SK-N-MC (cell line): ENCODE measurements at regions not wholly inside any gene's neighbourhood (a gene's known extent, or its start where the extent isn't known, plus 50 kb on each side); places are given as distances from the start of the nearest gene placed in this dataset.

Experiments
- DNase-seq: peaks from one replicate; pipeline ENCODE4 v3.0.0-alpha.2; 2011; ENCODE audit warnings: low read depth, low spot score
- H3K27ac ChIP-seq: fragments of 200-600 bp; sonication (generic); 2 replicates; pipeline ENCODE4 v1.5.1; 2016; ENCODE audit warnings: mixed run types
- H3K36me3 ChIP-seq: fragments of 200-600 bp; sonication (generic); 2 replicates; pipeline ENCODE4 v1.6.1; 2017; ENCODE audit warnings: antibody characterized with exemption, low read length, mixed read lengths; ENCODE audit not compliant: insufficient read depth
- H3K4me3 ChIP-seq: fragments of 200-600 bp; sonication (generic); 2 replicates; pipeline ENCODE4 v1.5.1; 2016
- H3K9ac ChIP-seq: fragments of 200-600 bp; sonication (generic); 2 replicates; pipeline ENCODE4 v1.8.0; 2017; ENCODE audit warnings: mixed run types, mixed read lengths; ENCODE audit not compliant: insufficient read length
- H3K9me3 ChIP-seq: fragments of 200-600 bp; sonication (generic); 2 replicates; pipeline ENCODE4 v1.6.1; 2017; ENCODE audit warnings: low read depth, mild to moderate bottlenecking, antibody characterized with exemption, low read length, moderate library complexity, mixed read lengths
- EZH2 ChIP-seq: fragments of 200-600 bp; sonication (generic); IDR thresholded peaks from one replicate; pipeline ENCODE4 v1.6.1; 2017; ENCODE audit warnings: antibody characterized with exemption
- FOXP2 ChIP-seq: optimal IDR thresholded peaks from 2 replicates; pipeline ENCODE3; 2011; ENCODE audit warnings: mild to moderate bottlenecking, moderate library complexity; ENCODE audit not compliant: insufficient read depth; ENCODE audit errors: extremely low read length, control extremely low read depth
- POLR2AphosphoS5 ChIP-seq: IDR thresholded peaks from 2 replicates; pipeline ENCODE4 v1.6.1; 2012; ENCODE audit warnings: mild to moderate bottlenecking, low read depth, low read length, borderline replicate concordance

DNA sequence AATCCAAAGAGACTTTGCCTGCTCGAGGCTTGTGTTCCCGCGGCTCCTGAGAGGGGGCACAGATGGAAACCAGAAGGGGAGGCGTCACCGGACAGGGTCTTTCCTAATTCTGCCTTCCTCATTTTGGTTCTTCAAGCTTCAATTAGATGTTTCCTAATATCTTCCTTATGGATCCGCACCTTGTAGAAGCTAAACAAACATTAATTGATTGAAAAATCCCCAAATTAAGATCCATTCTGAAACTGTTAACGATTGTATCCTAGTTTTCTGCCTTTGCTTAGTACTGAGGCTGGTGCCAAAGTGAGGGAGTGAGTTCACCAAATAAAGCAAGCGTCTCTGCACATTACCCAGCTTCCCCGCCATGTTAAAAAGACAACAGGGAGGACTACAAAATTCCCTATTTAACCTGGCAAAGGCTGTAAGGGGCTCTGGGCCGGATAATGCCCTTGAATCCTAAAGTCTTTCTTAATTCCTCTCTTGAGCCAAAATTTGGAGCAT lies 123.2 kb downstream of the GPX5 start:
- Histone ChIP-seq H3K36me3 (no peaks in the 10 kb centered on the region), H3K27ac (peak overlapping the region; percentile 94), H3K9ac (peak overlapping the region; percentile 86), H3K4me3 (peak overlapping the region; percentile 98), H3K9me3 (no peaks in the 10 kb centered on the region)
- DNase-seq: no peak
- TF ChIP-seq FOXP2 (no peak), POLR2AphosphoS5 (peak; percentile 54; the same call in 1 of the 2 replicates)

DNA sequence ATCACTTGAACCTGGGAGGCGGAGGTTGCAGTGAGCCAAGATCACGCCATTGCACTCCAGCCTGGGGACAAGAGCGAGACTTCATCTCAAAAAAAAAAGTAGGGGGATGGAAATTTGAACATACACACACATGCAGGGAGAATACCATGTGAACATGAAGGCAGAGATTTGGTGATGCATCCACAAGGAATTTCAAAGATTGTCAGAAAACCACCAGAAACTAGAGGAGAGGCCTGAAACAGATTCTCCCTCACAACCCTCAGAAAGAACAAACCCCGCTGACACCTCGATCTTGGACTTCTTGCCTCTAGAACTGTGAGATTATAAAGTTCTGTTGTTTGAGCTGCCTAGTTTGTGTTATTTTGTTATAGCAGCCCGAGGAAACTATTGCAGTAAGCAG lies 125.5 kb downstream of the GPX5 start:
- H3K4me3 ChIP-seq: no peak overlapping the region
- H3K36me3 ChIP-seq: no peaks in the 10 kb centered on the region
- H3K9me3 ChIP-seq: no peaks in the 10 kb centered on the region
- H3K27ac ChIP-seq: no peak overlapping the region
- no peak for TF ChIP-seq EZH2
- TF ChIP-seq POLR2AphosphoS5: no peak
- no peak for TF ChIP-seq FOXP2
- no peak for DNase-seq
- H3K9ac ChIP-seq: no peak overlapping the region

DNA sequence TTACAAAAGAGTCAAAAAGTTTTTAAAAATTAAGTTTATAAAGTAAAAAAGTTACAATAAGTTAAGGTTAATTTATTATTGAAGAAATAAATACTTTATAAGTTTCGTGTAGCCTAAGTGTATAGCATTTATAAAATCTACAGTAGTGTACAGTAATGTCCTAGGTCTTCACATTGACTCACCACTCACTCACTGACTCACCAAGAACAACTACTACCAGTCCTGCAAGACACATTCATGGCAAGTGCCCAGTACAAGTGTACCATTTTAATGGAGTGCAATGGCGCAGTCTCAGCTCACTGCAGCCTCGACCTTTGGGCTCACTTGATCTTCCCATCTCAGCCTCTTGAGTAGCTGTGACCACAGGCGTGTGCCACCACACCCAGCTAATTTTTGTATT lies 128.2 kb downstream of the GPX5 start:
- Histone ChIP-seq H3K27ac (no peak overlapping the region), H3K36me3 (no peaks in the 10 kb centered on the region), H3K9ac (no peak overlapping the region), H3K9me3 (no peaks in the 10 kb centered on the region), H3K4me3 (no peak overlapping the region)
- no peak for DNase-seq
- no peak for TF ChIP-seq EZH2
- no peak for TF ChIP-seq POLR2AphosphoS5
- no peak for TF ChIP-seq FOXP2

DNA sequence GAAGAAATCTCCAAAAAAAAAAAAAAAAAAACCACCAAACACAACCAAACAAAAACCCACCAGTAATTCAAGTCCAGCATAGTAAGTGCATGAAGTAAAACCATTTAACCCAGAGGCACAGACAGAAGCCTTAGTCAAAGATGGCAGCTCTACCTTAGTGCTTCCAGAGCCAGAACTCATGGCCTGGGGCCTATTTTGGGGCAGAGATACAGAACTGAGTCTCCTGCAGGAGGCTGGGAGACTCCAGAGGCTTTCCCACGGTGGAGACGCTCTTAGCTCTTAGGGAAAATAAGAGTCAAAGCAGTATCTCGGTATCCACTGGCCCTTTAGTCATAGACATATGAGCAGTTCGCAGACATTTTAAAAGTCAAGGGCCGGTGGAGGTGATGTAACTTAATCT lies 129.5 kb downstream of the GPX5 start:
- Histone ChIP-seq H3K36me3 (no peaks in the 10 kb centered on the region), H3K4me3 (no peak overlapping the region), H3K9ac (no peak overlapping the region), H3K9me3 (no peaks in the 10 kb centered on the region), H3K27ac (no peak overlapping the region)
- DNase-seq: no peak
- TF ChIP-seq EZH2 (no peak), POLR2AphosphoS5 (no peak), FOXP2 (no peak)

DNA sequence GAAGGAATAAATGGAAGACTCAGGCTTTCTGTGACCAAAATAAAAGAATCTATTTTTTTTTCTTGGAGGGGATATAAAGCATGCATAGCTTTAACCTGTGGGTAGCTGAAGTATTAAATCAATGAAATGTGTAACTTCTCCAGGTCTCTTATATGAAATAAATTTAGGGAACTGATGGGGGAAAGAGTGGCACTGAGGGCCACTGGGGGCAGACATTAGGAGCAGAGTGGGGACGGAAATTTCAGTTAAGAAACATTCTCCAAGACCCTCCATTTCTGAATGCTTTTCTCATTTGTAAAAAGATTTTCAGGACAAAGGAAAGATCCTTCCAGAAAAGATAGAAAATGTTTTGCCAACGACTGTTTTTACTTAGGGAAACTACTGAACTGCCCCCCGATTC lies 131.0 kb downstream of the GPX5 start:
- Histone ChIP-seq H3K27ac (no peak overlapping the region), H3K36me3 (no peaks in the 10 kb centered on the region), H3K9me3 (no peaks in the 10 kb centered on the region), H3K9ac (peak overlapping the region; percentile 64), H3K4me3 (peak overlapping the region; percentile 89)
- TF ChIP-seq EZH2 (no peak), FOXP2 (no peak)
- DNase-seq: no peak

DNA sequence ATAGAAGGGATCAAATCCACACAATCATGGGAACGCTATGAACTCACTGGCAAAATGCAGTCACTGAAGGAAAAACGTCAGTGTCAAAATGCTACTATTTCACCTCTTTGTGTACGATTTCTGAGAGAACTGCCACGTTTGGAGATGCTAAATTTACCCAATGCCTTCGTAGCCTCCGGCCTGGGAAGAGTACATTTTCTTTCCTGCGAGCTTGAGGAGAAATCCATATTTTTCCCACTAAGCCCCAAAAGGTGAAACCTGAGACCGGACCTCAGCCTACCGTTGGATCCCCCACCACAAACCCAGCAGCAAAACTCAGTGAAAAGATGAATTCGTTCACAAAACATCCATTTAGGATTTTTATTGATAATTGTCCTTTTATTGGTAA lies 131.7 kb downstream of the GPX5 start:
- H3K4me3 ChIP-seq: peak overlapping the region; percentile 89
- no peaks in the 10 kb centered on the region for H3K9me3 ChIP-seq
- TF ChIP-seq FOXP2 (no peak), EZH2 (no peak), POLR2AphosphoS5 (no peak)
- no peaks in the 10 kb centered on the region for H3K36me3 ChIP-seq
- H3K9ac ChIP-seq: peak overlapping the region; percentile 64
- no peak for DNase-seq
- peak overlapping the region; percentile 42; the same call in 1 of the 2 replicates for H3K27ac ChIP-seq

DNA sequence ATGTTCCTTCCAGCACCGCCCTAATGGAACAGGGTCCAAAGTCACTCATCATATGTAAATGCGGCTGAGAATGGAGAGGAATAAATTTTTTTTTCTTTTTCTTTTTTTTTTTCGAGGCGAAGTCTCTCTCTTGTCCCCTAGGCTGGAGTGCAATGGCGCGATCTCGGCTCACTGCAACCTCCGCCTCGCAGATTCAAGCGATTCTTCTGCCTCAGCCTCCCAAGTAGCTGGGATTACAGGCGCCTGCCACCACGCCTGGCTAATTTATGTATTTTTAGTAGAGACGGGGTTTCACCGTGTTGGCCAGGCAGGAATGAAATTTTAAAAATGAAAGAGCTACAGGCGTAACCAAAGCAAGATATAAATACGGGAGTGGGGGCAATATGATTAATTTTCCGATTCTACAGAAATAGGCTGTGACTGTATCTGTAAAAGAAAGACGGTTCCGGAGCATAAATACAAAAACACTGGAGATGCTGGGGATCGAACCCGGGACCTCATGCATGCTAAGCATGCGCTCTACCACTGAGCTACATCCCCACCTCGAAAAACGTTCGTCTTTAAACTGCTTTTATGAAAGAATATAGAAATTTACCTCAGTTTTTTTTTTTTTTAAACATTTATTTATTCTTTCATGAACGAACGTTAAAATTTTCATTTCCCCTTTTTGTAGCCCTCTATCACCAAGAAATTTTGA lies 132.2 kb downstream of the GPX5 start:
- H3K4me3 ChIP-seq: peak overlapping the region; percentile 89
- TF ChIP-seq POLR2AphosphoS5 (no peak), FOXP2 (no peak), EZH2 (no peak)
- H3K36me3 ChIP-seq: no peaks in the 10 kb centered on the region
- peak overlapping the region; percentile 42; the same call in 1 of the 2 replicates for H3K27ac ChIP-seq
- H3K9ac ChIP-seq: peak overlapping the region; percentile 73
- no peaks in the 10 kb centered on the region for H3K9me3 ChIP-seq
- peak; percentile 70 for DNase-seq

DNA sequence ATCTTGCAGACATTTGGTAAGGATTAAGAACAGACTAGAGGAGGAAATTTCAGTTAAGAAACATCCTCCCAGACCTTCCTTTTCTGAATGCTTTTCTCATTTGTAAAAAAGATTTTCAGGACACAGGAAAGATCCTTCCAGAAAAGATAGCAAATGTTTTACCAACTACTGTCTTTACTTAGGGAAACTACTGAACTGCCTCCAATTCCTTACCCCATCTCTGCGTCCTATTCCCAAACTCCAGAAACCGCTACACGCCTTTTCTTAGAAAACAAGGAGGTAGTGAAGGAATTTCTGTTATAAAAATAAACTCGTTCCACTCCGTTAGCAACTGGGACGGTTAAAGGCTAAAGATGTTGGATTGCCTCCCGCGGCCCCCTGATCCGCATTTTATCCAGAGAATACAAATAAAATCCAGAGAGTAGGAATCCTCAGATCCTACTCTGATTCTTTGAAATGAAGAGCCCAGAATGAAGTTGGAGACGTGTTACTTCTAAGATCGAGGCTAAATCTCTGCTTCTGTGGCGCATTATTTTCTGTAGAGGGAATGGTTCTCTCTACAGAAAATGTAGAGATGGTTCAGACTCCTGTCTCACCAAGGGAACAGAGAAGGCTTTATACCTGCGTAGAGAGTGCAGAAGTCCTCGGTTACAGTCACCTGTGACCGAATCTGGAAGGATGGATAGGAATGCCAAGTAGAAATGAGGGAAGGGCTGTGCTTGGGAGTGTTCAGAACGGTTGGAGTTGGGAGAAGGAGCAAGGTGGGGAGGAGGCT lies 133.0 kb downstream of the GPX5 start:
- peak overlapping the region; percentile 89 for H3K4me3 ChIP-seq
- H3K36me3 ChIP-seq: no peaks in the 10 kb centered on the region
- no peak for TF ChIP-seq POLR2AphosphoS5
- no peak overlapping the region for H3K27ac ChIP-seq
- no peak for DNase-seq
- peak overlapping the region; percentile 73 for H3K9ac ChIP-seq
- H3K9me3 ChIP-seq: no peaks in the 10 kb centered on the region
